ENCODE measurements at regions not wholly inside any gene's neighbourhood (a gene's known extent, or its start where the extent isn't known, plus 50 kb on each side); places are given as distances from the start of the nearest gene placed in this dataset.
A peak's percentile ranks its signal among the peaks of the same experiment; 100 is the strongest.

GRCh38 chr10:6972226-6972625 lies 392.1 kb upstream of the PRKCQ start:
- DNase-seq: no peak
- Mint-ChIP-seq H3K36me3 (peaks cover 2% of the 10 kb centered on the region), H3K9me3 (peaks cover 6% of the 10 kb centered on the region), H3K27me3 (peaks cover 36% of the 10 kb centered on the region), H3K4me1 (peaks cover 17% of the 10 kb centered on the region), H3K4me3 (no peak overlapping the region), H3K27ac (no peak overlapping the region)
- CTCF ChIA-PET: no interaction called here

- Mint-ChIP-seq H3K27me3 (peaks cover 30% of the 10 kb centered on the region), H3K36me3 (no peaks in the 10 kb centered on the region), H3K4me3 (no peak overlapping the region), H3K27ac (no peak overlapping the region), H3K4me1 (peaks cover 14% of the 10 kb centered on the region), H3K9me3 (no peaks in the 10 kb centered on the region)
- CTCF ChIA-PET: no interaction called here
- no peak for DNase-seq
Measured at GRCh38 chr10:6969659-6970058, 389.6 kb upstream of the PRKCQ start.

GRCh38 chr10:6964543-6964942 lies 384.5 kb upstream of the PRKCQ start:
- Mint-ChIP-seq H3K4me1 (no peaks in the 10 kb centered on the region), H3K36me3 (no peaks in the 10 kb centered on the region), H3K4me3 (no peak overlapping the region), H3K9me3 (no peaks in the 10 kb centered on the region), H3K27ac (no peak overlapping the region), H3K27me3 (peaks cover 35% of the 10 kb centered on the region)
- no peak for DNase-seq
- CTCF ChIA-PET: no interaction called here

- CTCF ChIA-PET: no interaction called here
- Mint-ChIP-seq H3K4me3 (no peak overlapping the region), H3K4me1 (peaks cover 12% of the 10 kb centered on the region), H3K36me3 (no peaks in the 10 kb centered on the region), H3K27me3 (peaks cover 27% of the 10 kb centered on the region), H3K9me3 (no peaks in the 10 kb centered on the region), H3K27ac (no peak overlapping the region)
- DNase-seq: no peak
Measured at GRCh38 chr10:6962576-6962975, 382.5 kb upstream of the PRKCQ start.

- Mint-ChIP-seq H3K36me3 (no peaks in the 10 kb centered on the region), H3K9me3 (no peaks in the 10 kb centered on the region), H3K4me1 (peaks cover 12% of the 10 kb centered on the region), H3K27ac (no peak overlapping the region), H3K27me3 (peaks cover 19% of the 10 kb centered on the region), H3K4me3 (no peak overlapping the region)
- DNase-seq: no peak
- CTCF ChIA-PET: no interaction called here
Measured at GRCh38 chr10:6958711-6959110, 378.6 kb upstream of the PRKCQ start.

- Mint-ChIP-seq H3K36me3 (no peaks in the 10 kb centered on the region), H3K27me3 (peaks cover 19% of the 10 kb centered on the region), H3K4me3 (no peak overlapping the region), H3K4me1 (peaks cover 12% of the 10 kb centered on the region), H3K9me3 (no peaks in the 10 kb centered on the region), H3K27ac (peak overlapping the region; percentile 44)
- CTCF ChIA-PET: no interaction called here
- no peak for DNase-seq
Measured at GRCh38 chr10:6958254-6958653, 378.2 kb upstream of the PRKCQ start.

GRCh38 chr10:6957851-6958250 lies 377.8 kb upstream of the PRKCQ start:
- no peak overlapping the region for H3K4me3 Mint-ChIP-seq
- H3K36me3 Mint-ChIP-seq: no peaks in the 10 kb centered on the region
- H3K9me3 Mint-ChIP-seq: no peaks in the 10 kb centered on the region
- H3K27me3 Mint-ChIP-seq: peaks cover 19% of the 10 kb centered on the region
- CTCF ChIA-PET: no interaction called here
- peaks cover 12% of the 10 kb centered on the region for H3K4me1 Mint-ChIP-seq
- H3K27ac Mint-ChIP-seq: no peak overlapping the region
- no peak for DNase-seq

- CTCF ChIA-PET: no interaction called here
- no peaks in the 10 kb centered on the region for H3K36me3 Mint-ChIP-seq
- no peak overlapping the region for H3K27ac Mint-ChIP-seq
- no peaks in the 10 kb centered on the region for H3K9me3 Mint-ChIP-seq
- H3K4me3 Mint-ChIP-seq: no peak overlapping the region
- no peak for DNase-seq
- peaks cover 12% of the 10 kb centered on the region for H3K4me1 Mint-ChIP-seq
- H3K27me3 Mint-ChIP-seq: peaks cover 13% of the 10 kb centered on the region
Measured at GRCh38 chr10:6956562-6956961, 376.5 kb upstream of the PRKCQ start.

- no peak for DNase-seq
- Mint-ChIP-seq H3K36me3 (no peaks in the 10 kb centered on the region), H3K27ac (no peak overlapping the region), H3K4me3 (no peak overlapping the region), H3K27me3 (peaks cover 3% of the 10 kb centered on the region), H3K9me3 (peaks cover 4% of the 10 kb centered on the region), H3K4me1 (peaks cover 2% of the 10 kb centered on the region)
- CTCF ChIA-PET: no interaction called here
Measured at GRCh38 chr10:6953271-6953801, 373.3 kb upstream of the PRKCQ start.

- Mint-ChIP-seq H3K27ac (no peak overlapping the region), H3K9me3 (peaks cover 6% of the 10 kb centered on the region), H3K4me1 (no peaks in the 10 kb centered on the region), H3K4me3 (no peak overlapping the region), H3K27me3 (peaks cover 10% of the 10 kb centered on the region), H3K36me3 (no peaks in the 10 kb centered on the region)
- no peak for DNase-seq
- CTCF ChIA-PET: no interaction called here
Measured at GRCh38 chr10:6951732-6952131, 371.7 kb upstream of the PRKCQ start.

- Mint-ChIP-seq H3K27ac (no peak overlapping the region), H3K9me3 (peaks cover 6% of the 10 kb centered on the region), H3K4me3 (no peak overlapping the region), H3K36me3 (no peaks in the 10 kb centered on the region), H3K4me1 (no peaks in the 10 kb centered on the region), H3K27me3 (peaks cover 13% of the 10 kb centered on the region)
- DNase-seq: no peak
- CTCF ChIA-PET: interaction anchor here (1.8 kb wide), 1 partner anchor 30 kb away, joined by 5 read pairs; no protein-coding TSS in a partner anchor
Measured at GRCh38 chr10:6950133-6950532, 370.1 kb upstream of the PRKCQ start.

GRCh38 chr10:6944436-6944835 lies 364.4 kb upstream of the PRKCQ start:
- Mint-ChIP-seq H3K4me3 (no peak overlapping the region), H3K36me3 (no peaks in the 10 kb centered on the region), H3K27ac (no peak overlapping the region), H3K9me3 (peaks cover 6% of the 10 kb centered on the region), H3K27me3 (peaks cover 53% of the 10 kb centered on the region), H3K4me1 (no peaks in the 10 kb centered on the region)
- CTCF ChIA-PET: interaction anchor here (0.8 kb wide), 1 partner anchor 24 kb away, joined by 3 read pairs; no protein-coding TSS in a partner anchor
- DNase-seq: no peak

GRCh38 chr10:6938384-6938783 lies 358.3 kb upstream of the PRKCQ start:
- no peak overlapping the region for H3K4me3 Mint-ChIP-seq
- no peak overlapping the region for H3K27ac Mint-ChIP-seq
- CTCF ChIA-PET: no interaction called here
- no peaks in the 10 kb centered on the region for H3K36me3 Mint-ChIP-seq
- no peaks in the 10 kb centered on the region for H3K4me1 Mint-ChIP-seq
- peaks cover 10% of the 10 kb centered on the region for H3K9me3 Mint-ChIP-seq
- DNase-seq: no peak
- peaks cover 55% of the 10 kb centered on the region for H3K27me3 Mint-ChIP-seq

- Mint-ChIP-seq H3K27ac (no peak overlapping the region), H3K9me3 (peaks cover 10% of the 10 kb centered on the region), H3K4me1 (no peaks in the 10 kb centered on the region), H3K4me3 (no peak overlapping the region), H3K36me3 (no peaks in the 10 kb centered on the region), H3K27me3 (peaks cover 54% of the 10 kb centered on the region)
- CTCF ChIA-PET: no interaction called here
- DNase-seq: no peak
Measured at GRCh38 chr10:6936931-6937330, 356.9 kb upstream of the PRKCQ start.

- Mint-ChIP-seq H3K4me3 (no peak overlapping the region), H3K4me1 (peaks cover 56% of the 10 kb centered on the region), H3K27me3 (peaks cover 16% of the 10 kb centered on the region), H3K36me3 (peaks cover 14% of the 10 kb centered on the region), H3K9me3 (peaks cover 2% of the 10 kb centered on the region), H3K27ac (peak overlapping the region; percentile 20)
- CTCF ChIA-PET: interaction anchor here (1.2 to 1.8 kb wide), 2 partner anchors 9 to 11 kb away, joined by 3 to 12 read pairs; no protein-coding TSS in a partner anchor
- no peak for DNase-seq
Measured at GRCh38 chr10:6929148-6929830, 349.2 kb upstream of the PRKCQ start.

Data from activated naive CD4-positive, alpha-beta T cell treated with anti-CD3 and anti-CD28 coated beads, Interleukin-2, amount 10 ng/mL, durations not matched to agents 7 days and 5 days (primary cell).